Testis (tissue), 2 donors: ENCODE measurements at regions not wholly inside any gene's neighbourhood (a gene's known extent, or its start where the extent isn't known, plus 50 kb on each side); places are given as distances from the start of the nearest gene placed in this dataset.

Source experiments
- CTCF ChIP-seq, 3 experiments: fragments of 450-650 bp in 2 of 3; fragments of 200-600 bp in 1 of 3; sonication (generic) in 1 of 3; IDR thresholded peaks; one replicate each; pipeline ENCODE4 v1.5.1; 2016 to 2019; ENCODE audit warnings: antibody characterized with exemption in 3 of 3, mild to moderate bottlenecking in 2 of 3, moderate library complexity in 1 of 3
- POLR2A ChIP-seq: fragments of 450-650 bp; IDR thresholded peaks from one replicate; pipeline ENCODE4 v1.6.1; 2017; ENCODE audit warnings: antibody characterized with exemption, mild to moderate bottlenecking, moderate library complexity

- TF ChIP-seq CTCF (IDR thresholded peaks at IDR 0.05) (no peak), POLR2A (no peak)
Measured at GRCh38 chr1:29708381-29708780, 472.1 kb downstream of the PTPRU start.
